ENCODE measurements at regions not wholly inside any gene's neighbourhood (a gene's known extent, or its start where the extent isn't known, plus 50 kb on each side); places are given as distances from the start of the nearest gene placed in this dataset.

GRCh38 chr10:131585761-131586160 lies 274.2 kb upstream of the TCERG1L start:
- ATAC-seq (replicated peaks in 1 of 2) (no peak), DNase-seq (no peak)
- no peaks in the 10 kb centered on the region for H3K36me3 Mint-ChIP-seq (ENCODE audit: insufficient read depth in 2 of 2)
- H3K27me3 Mint-ChIP-seq (ENCODE audit: low read depth): no peaks in the 10 kb centered on the region
- no peaks in the 10 kb centered on the region for H3K4me1 Mint-ChIP-seq (ENCODE audit: low read depth)
- no peak overlapping the region for H3K4me3 Mint-ChIP-seq
- no peaks in the 10 kb centered on the region for H3K9me3 Mint-ChIP-seq
- no peak overlapping the region for H3K27ac Mint-ChIP-seq

DNA sequence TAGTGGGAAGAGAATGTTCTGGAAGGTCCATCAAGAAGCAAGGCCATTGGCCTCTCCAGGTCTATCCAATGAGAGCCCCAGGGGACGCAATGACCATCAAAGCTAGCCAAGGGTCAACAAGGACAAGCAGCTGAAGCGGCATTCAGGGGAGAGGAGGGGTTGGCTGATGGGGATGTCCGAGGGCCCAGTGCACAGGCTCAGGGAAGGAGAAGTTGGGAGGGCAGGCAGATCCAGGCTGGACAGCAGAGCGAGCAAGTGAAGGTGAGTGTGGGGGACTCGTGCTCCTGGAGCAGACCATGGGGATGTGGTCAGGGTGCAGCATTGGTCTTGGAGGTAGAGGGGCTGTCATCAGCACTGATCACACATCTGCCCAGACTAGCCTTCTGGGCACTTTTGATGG lies 275.4 kb upstream of the TCERG1L start:
- no peak for ATAC-seq (replicated peaks in 1 of 2)

GRCh38 chr10:131587976-131588680 lies 276.6 kb upstream of the TCERG1L start:
- Mint-ChIP-seq H3K4me3 (no peak overlapping the region), H3K27me3 (ENCODE audit: low read depth) (no peaks in the 10 kb centered on the region), H3K4me1 (ENCODE audit: low read depth) (no peaks in the 10 kb centered on the region), H3K27ac (no peak overlapping the region), H3K36me3 (ENCODE audit: insufficient read depth in 2 of 2) (no peaks in the 10 kb centered on the region), H3K9me3 (no peaks in the 10 kb centered on the region)
- ATAC-seq (replicated peaks in 1 of 2) (no peak), DNase-seq (no peak)

More for the DNA sequence above, 275.4 kb upstream of the TCERG1L start:
- no peaks in the 10 kb centered on the region for H3K36me3 Mint-ChIP-seq (ENCODE audit: insufficient read depth in 2 of 2)
- H3K27me3 Mint-ChIP-seq (ENCODE audit: low read depth): no peaks in the 10 kb centered on the region
- no peak overlapping the region for H3K27ac Mint-ChIP-seq
- no peaks in the 10 kb centered on the region for H3K9me3 Mint-ChIP-seq
- DNase-seq: no peak
- no peak overlapping the region for H3K4me3 Mint-ChIP-seq
- H3K4me1 Mint-ChIP-seq (ENCODE audit: low read depth): no peaks in the 10 kb centered on the region

- Mint-ChIP-seq H3K9me3 (no peaks in the 10 kb centered on the region), H3K4me3 (no peak overlapping the region), H3K27me3 (ENCODE audit: low read depth) (no peaks in the 10 kb centered on the region), H3K4me1 (ENCODE audit: low read depth) (no peaks in the 10 kb centered on the region), H3K27ac (no peak overlapping the region), H3K36me3 (ENCODE audit: insufficient read depth in 2 of 2) (no peaks in the 10 kb centered on the region)
- ATAC-seq (replicated peaks in 1 of 2) (no peak), DNase-seq (no peak)
Measured at GRCh38 chr10:131588704-131589220, 277.2 kb upstream of the TCERG1L start.

- H3K27me3 Mint-ChIP-seq (ENCODE audit: low read depth): no peaks in the 10 kb centered on the region
- no peaks in the 10 kb centered on the region for H3K36me3 Mint-ChIP-seq (ENCODE audit: insufficient read depth in 2 of 2)
- ATAC-seq (replicated peaks in 1 of 2): no peak
- no peaks in the 10 kb centered on the region for H3K4me1 Mint-ChIP-seq (ENCODE audit: low read depth)
- DNase-seq: no peak
- H3K4me3 Mint-ChIP-seq: no peak overlapping the region
- H3K9me3 Mint-ChIP-seq: no peaks in the 10 kb centered on the region
- no peak overlapping the region for H3K27ac Mint-ChIP-seq
Measured at GRCh38 chr10:131590567-131590966, 279.0 kb upstream of the TCERG1L start.

- Mint-ChIP-seq H3K27ac (no peak overlapping the region), H3K9me3 (no peaks in the 10 kb centered on the region), H3K4me1 (ENCODE audit: low read depth) (no peaks in the 10 kb centered on the region), H3K36me3 (ENCODE audit: insufficient read depth in 2 of 2) (no peaks in the 10 kb centered on the region), H3K4me3 (no peak overlapping the region), H3K27me3 (ENCODE audit: low read depth) (no peaks in the 10 kb centered on the region)
- no peak for ATAC-seq (replicated peaks in 1 of 2)
- DNase-seq: no peak
Measured at GRCh38 chr10:131591936-131592335, 280.4 kb upstream of the TCERG1L start.

DNA sequence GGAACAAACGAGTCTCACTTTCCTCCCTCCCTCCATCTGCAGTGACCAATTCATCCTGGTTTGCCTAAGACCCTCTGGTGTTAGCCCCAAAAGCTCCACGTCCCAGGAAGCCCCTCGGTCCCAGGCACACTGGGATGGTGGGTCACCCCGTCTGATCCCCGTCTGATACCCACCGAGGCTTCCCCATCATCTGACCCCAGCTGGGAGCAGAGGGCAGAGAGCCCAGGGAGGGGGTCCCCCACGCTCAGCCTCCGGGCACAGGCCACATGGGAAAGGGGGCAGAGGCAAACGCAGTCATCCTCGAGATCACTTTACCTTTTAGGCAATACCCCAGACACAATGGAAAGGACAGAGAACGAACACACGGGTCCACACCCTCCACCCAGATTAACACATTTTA lies 291.6 kb upstream of the PPP2R2D start:
- peaks cover 4 to 8% of the 10 kb centered on the region in 2 donors for H3K9me3 Mint-ChIP-seq
- H3K27me3 Mint-ChIP-seq (ENCODE audit: low read depth): peaks cover 5% of the 10 kb centered on the region
- ATAC-seq (replicated peaks in 1 of 2) (no peak), DNase-seq (no peak)
- H3K36me3 Mint-ChIP-seq (ENCODE audit: insufficient read depth in 2 of 2): peaks cover 0 to 4% of the 10 kb centered on the region in 2 donors
- no peaks in the 10 kb centered on the region for H3K4me1 Mint-ChIP-seq (ENCODE audit: low read depth)
- no peak overlapping the region for H3K4me3 Mint-ChIP-seq
- H3K27ac Mint-ChIP-seq: no peak overlapping the region

DNA sequence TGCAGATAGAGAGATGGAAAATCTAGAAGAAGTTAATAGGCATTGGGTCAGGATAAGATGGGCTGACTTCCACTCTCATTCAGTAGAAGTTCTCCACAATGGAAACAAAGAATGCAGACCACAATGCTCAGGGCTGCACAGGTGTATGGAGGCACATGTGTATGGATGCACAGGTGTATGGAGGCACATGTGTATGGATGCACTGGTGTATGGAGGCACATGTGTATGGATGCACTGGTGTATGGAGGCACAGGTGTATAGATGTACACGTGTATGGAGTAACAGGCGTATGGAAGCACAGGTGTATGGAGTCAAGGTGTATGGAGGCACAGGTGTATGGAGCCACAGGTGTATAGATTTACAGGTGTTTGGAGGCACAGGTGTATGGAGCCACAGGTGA lies 285.7 kb upstream of the PPP2R2D start:
- Mint-ChIP-seq H3K27me3 (ENCODE audit: low read depth) (peaks cover 5% of the 10 kb centered on the region), H3K9me3 (peaks cover 1 to 3% of the 10 kb centered on the region in 2 donors), H3K4me1 (ENCODE audit: low read depth) (no peaks in the 10 kb centered on the region), H3K27ac (no peak overlapping the region), H3K36me3 (ENCODE audit: insufficient read depth in 2 of 2) (no peaks in the 10 kb centered on the region), H3K4me3 (no peak overlapping the region)
- ATAC-seq (replicated peaks in 1 of 2) (no peak), DNase-seq (no peak)

- Mint-ChIP-seq H3K27ac (no peak overlapping the region), H3K27me3 (ENCODE audit: low read depth) (peaks cover 5% of the 10 kb centered on the region), H3K9me3 (peaks cover 1 to 3% of the 10 kb centered on the region in 2 donors), H3K4me1 (ENCODE audit: low read depth) (no peaks in the 10 kb centered on the region), H3K36me3 (ENCODE audit: insufficient read depth in 2 of 2) (no peaks in the 10 kb centered on the region), H3K4me3 (no peak overlapping the region)
- DNase-seq: no peak
- no peak for ATAC-seq (replicated peaks in 1 of 2)
Measured at GRCh38 chr10:131616040-131616439, 284.8 kb upstream of the PPP2R2D start.

DNA sequence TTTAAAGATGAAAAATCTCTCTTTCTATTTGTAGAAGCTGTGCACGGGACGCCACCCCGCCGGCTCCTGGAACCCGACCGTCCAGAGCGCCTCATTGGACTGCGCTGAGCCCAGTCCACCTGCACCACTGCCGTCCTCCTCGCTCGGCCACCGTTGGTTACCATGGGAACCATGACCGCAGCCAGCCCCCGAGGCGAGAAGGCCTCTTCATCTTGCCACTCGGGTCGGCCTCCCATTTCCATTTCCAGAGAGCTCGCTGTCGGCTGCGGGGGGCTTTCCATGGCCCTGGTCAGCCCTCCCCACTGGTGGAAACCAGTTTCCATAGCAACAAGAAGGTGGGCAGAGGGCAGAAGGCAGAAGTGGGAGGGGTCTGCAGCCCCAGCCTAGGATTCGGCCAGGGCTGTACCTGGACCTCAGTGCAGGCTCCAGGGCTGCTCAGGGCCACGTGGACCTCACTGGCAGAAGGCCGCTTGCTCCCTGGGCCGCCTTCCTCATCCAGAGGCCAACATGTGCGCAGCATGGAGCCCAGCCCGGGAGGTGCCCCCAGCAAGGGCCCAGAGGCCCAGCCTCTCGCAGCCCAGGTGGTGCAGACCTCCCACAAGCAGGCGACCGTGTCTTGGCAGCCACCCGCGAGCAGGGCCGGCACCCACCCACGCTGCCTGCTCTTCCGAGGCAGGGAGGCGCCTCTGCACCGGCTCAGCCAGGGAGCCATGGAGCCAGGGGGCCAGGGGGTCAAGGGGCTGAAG lies 283.5 kb upstream of the PPP2R2D start:
- Mint-ChIP-seq H3K27ac (no peak overlapping the region), H3K4me1 (ENCODE audit: low read depth) (no peaks in the 10 kb centered on the region), H3K36me3 (ENCODE audit: insufficient read depth in 2 of 2) (no peaks in the 10 kb centered on the region), H3K9me3 (peaks cover 0 to 3% of the 10 kb centered on the region in 2 donors), H3K4me3 (no peak overlapping the region), H3K27me3 (ENCODE audit: low read depth) (peaks cover 5% of the 10 kb centered on the region)
- DNase-seq: no peak
- no peak for ATAC-seq (replicated peaks in 1 of 2)

GRCh38 chr10:131618587-131619267 lies 282.1 kb upstream of the PPP2R2D start:
- Mint-ChIP-seq H3K4me1 (ENCODE audit: low read depth) (no peaks in the 10 kb centered on the region), H3K27me3 (ENCODE audit: low read depth) (peaks cover 3% of the 10 kb centered on the region), H3K4me3 (no peak overlapping the region), H3K9me3 (peaks cover 0 to 3% of the 10 kb centered on the region in 2 donors), H3K36me3 (ENCODE audit: insufficient read depth in 2 of 2) (no peaks in the 10 kb centered on the region), H3K27ac (no peak overlapping the region)
- no peak for ATAC-seq (replicated peaks in 1 of 2)
- no peak for DNase-seq

- no peaks in the 10 kb centered on the region for H3K9me3 Mint-ChIP-seq
- H3K36me3 Mint-ChIP-seq (ENCODE audit: insufficient read depth in 2 of 2): no peaks in the 10 kb centered on the region
- no peak overlapping the region for H3K27ac Mint-ChIP-seq
- H3K4me3 Mint-ChIP-seq: no peak overlapping the region
- ATAC-seq (replicated peaks in 1 of 2) (no peak), DNase-seq (no peak)
- no peaks in the 10 kb centered on the region for H3K27me3 Mint-ChIP-seq (ENCODE audit: low read depth)
- no peaks in the 10 kb centered on the region for H3K4me1 Mint-ChIP-seq (ENCODE audit: low read depth)
Measured at GRCh38 chr10:131620314-131620713, 280.5 kb upstream of the PPP2R2D start.

GRCh38 chr10:131620904-131621303 lies 279.9 kb upstream of the PPP2R2D start:
- Mint-ChIP-seq H3K9me3 (no peaks in the 10 kb centered on the region), H3K4me1 (ENCODE audit: low read depth) (no peaks in the 10 kb centered on the region), H3K36me3 (ENCODE audit: insufficient read depth in 2 of 2) (no peaks in the 10 kb centered on the region), H3K27ac (no peak overlapping the region), H3K4me3 (no peak overlapping the region), H3K27me3 (ENCODE audit: low read depth) (no peaks in the 10 kb centered on the region)
- no peak for ATAC-seq (replicated peaks in 1 of 2)
- no peak for DNase-seq

Data from activated T-cell treated with anti-CD3 and anti-CD28 coated beads, Interleukin-2, amount 50 U/mL, for 72 hours (primary cell).